ENCODE measurements at regions not wholly inside any gene's neighbourhood (a gene's known extent, or its start where the extent isn't known, plus 50 kb on each side); places are given as distances from the start of the nearest gene placed in this dataset.

GRCh38 chr14:53711205-53711604 lies 245.4 kb downstream of the BMP4 start:
- ChIA-PET CTCF (no interaction called here), POLR2A (ENCODE audit: unreplicated experiment) (interaction anchor here (0.6 kb wide), 1 partner anchor 18 kb away, joined by 4 read pairs; no protein-coding TSS in a partner anchor)
- Histone ChIP-seq H3K27me3 (ENCODE audit: low read length) (peaks cover 9% of the 10 kb centered on the region; the same call in 1 of the 2 replicates), H3K9me2 (replicated peaks; ENCODE audit: low read length) (0 out of 2 replicates have a peak, but pooled peaks cover 5% of the 10 kb centered on the region), H3F3A (ENCODE audit: low read length, unreplicated experiment) (no peaks in the 10 kb centered on the region), H3K79me2 (ENCODE audit: low read length) (no peaks in the 10 kb centered on the region), H3K4me1 (ENCODE audit: insufficient read depth, low read length) (peaks cover 17% of the 10 kb centered on the region), H3K36me3 (ENCODE audit: low read depth, low read length) (no peaks in the 10 kb centered on the region), H2AFZ (ENCODE audit: low read length) (no peak overlapping the region), H4K20me1 (ENCODE audit: low read length) (no peaks in the 10 kb centered on the region), H3K4me2 (ENCODE audit: low read length) (no peak overlapping the region), H3K27ac (ENCODE audit: low read length) (no peak overlapping the region), H3K4me3 (ENCODE audit: low read length) (no peak overlapping the region), H3K9me3 (ENCODE audit: low read length) (no peaks in the 10 kb centered on the region), H3K9ac (ENCODE audit: low read length) (no peak overlapping the region)
- DNase-seq (no peak), ATAC-seq (no peak)
- TF ChIP-seq EZH2 (IDR thresholded peaks at IDR 0.05; ENCODE audit: low read length, unreplicated experiment): no peak
- TF ChIP-seq EZH2phosphoT487 (IDR thresholded peaks at IDR 0.05; ENCODE audit: borderline replicate concordance, low read length): no peak
- no peak for TF ChIP-seq CTCF (conservative IDR thresholded peaks at IDR 0.05; ENCODE audit: low read depth, low read length)
- BruUV-seq (replicated peaks): no TSS peak
- intact Hi-C loops (cut with micrococcal nuclease): no loop called here

- Histone ChIP-seq H3K4me3 (ENCODE audit: low read length) (no peak overlapping the region), H3K4me2 (ENCODE audit: low read length) (no peak overlapping the region), H3K9me2 (replicated peaks; ENCODE audit: low read length) (0 out of 2 replicates have a peak, but pooled peaks cover 5% of the 10 kb centered on the region), H3K9ac (ENCODE audit: low read length) (no peak overlapping the region), H3K36me3 (ENCODE audit: low read depth, low read length) (no peaks in the 10 kb centered on the region), H3K9me3 (ENCODE audit: low read length) (no peaks in the 10 kb centered on the region), H3K27me3 (ENCODE audit: low read length) (peaks cover 9% of the 10 kb centered on the region; the same call in 1 of the 2 replicates), H3F3A (ENCODE audit: low read length, unreplicated experiment) (no peaks in the 10 kb centered on the region), H4K20me1 (ENCODE audit: low read length) (no peaks in the 10 kb centered on the region), H3K27ac (ENCODE audit: low read length) (no peak overlapping the region), H3K4me1 (ENCODE audit: insufficient read depth, low read length) (peaks cover 17% of the 10 kb centered on the region), H2AFZ (ENCODE audit: low read length) (no peak overlapping the region), H3K79me2 (ENCODE audit: low read length) (no peaks in the 10 kb centered on the region)
- BruUV-seq (replicated peaks): no TSS peak
- ChIA-PET CTCF (no interaction called here), POLR2A (ENCODE audit: unreplicated experiment) (interaction anchor here (0.5 kb wide), 1 partner anchor 469 kb away, joined by 6 read pairs; no protein-coding TSS in a partner anchor)
- ATAC-seq (no peak), DNase-seq (no peak)
- intact Hi-C loops (cut with micrococcal nuclease): no loop called here
- no peak for TF ChIP-seq EZH2 (IDR thresholded peaks at IDR 0.05; ENCODE audit: low read length, unreplicated experiment)
Observed at GRCh38 chr14:53710615-53711014, 246.0 kb downstream of the BMP4 start.

GRCh38 chr14:53709381-53709780 lies 247.2 kb downstream of the BMP4 start:
- Histone ChIP-seq H3K4me2 (ENCODE audit: low read length) (no peak overlapping the region), H3K9ac (ENCODE audit: low read length) (no peak overlapping the region), H3K4me1 (ENCODE audit: insufficient read depth, low read length) (peaks cover 6% of the 10 kb centered on the region), H3K36me3 (ENCODE audit: low read depth, low read length) (no peaks in the 10 kb centered on the region), H2AFZ (ENCODE audit: low read length) (no peak overlapping the region), H3K79me2 (ENCODE audit: low read length) (no peaks in the 10 kb centered on the region), H3K9me2 (replicated peaks; ENCODE audit: low read length) (0 out of 2 replicates have a peak, but pooled peaks cover 5% of the 10 kb centered on the region), H3K27me3 (ENCODE audit: low read length) (peaks cover 9% of the 10 kb centered on the region; the same call in 1 of the 2 replicates), H4K20me1 (ENCODE audit: low read length) (no peaks in the 10 kb centered on the region), H3K9me3 (ENCODE audit: low read length) (no peaks in the 10 kb centered on the region), H3F3A (ENCODE audit: low read length, unreplicated experiment) (no peaks in the 10 kb centered on the region), H3K4me3 (ENCODE audit: low read length) (no peak overlapping the region), H3K27ac (ENCODE audit: low read length) (no peak overlapping the region)
- ATAC-seq (no peak), DNase-seq (no peak)
- intact Hi-C loops (cut with micrococcal nuclease): no loop called here
- TF ChIP-seq EZH2 (IDR thresholded peaks at IDR 0.05; ENCODE audit: low read length, unreplicated experiment) (no peak), CTCF (conservative IDR thresholded peaks at IDR 0.05; ENCODE audit: low read depth, low read length) (no peak), EZH2phosphoT487 (IDR thresholded peaks at IDR 0.05; ENCODE audit: borderline replicate concordance, low read length) (no peak)
- CTCF ChIA-PET: interaction anchor here (0.6 kb wide), 1 partner anchor 1822 kb away, joined by 3 read pairs; no protein-coding TSS in a partner anchor
- BruUV-seq (replicated peaks): no TSS peak
- POLR2A ChIA-PET (ENCODE audit: unreplicated experiment): interaction anchor here (0.6 kb wide), 1 partner anchor 21 kb away, joined by 3 read pairs; no protein-coding TSS in a partner anchor

Data from PC-3 (cell line).